Coronary artery (tissue), 2 donors: ENCODE measurements at regions not wholly inside any gene's neighbourhood (a gene's known extent, or its start where the extent isn't known, plus 50 kb on each side); places are given as distances from the start of the nearest gene placed in this dataset.

Experiments used
- DNase-seq: peaks from one replicate; pipeline ENCODE4 v3.0.0-alpha.2; 2017; ENCODE audit warnings: low spot score
- H3K27ac ChIP-seq, 2 donors: fragments of 200-600 bp; sonication (generic); one replicate each; pipeline ENCODE4 v1.5.1; 2016 to 2019
- H3K4me3 ChIP-seq: fragments of 200-600 bp; sonication (generic); 2 replicates; pipeline ENCODE4 v1.5.1; 2016; ENCODE audit warnings: mild to moderate bottlenecking, moderate library complexity
- CTCF ChIP-seq: fragments of 200-600 bp; sonication (generic); IDR thresholded peaks from one replicate; pipeline ENCODE4 v1.5.1; 2019; ENCODE audit warnings: antibody characterized with exemption

- Histone ChIP-seq H3K27ac (no peak overlapping the region), H3K4me3 (no peak overlapping the region)
- no peak for DNase-seq
- TF ChIP-seq CTCF, result no peak
Observed at GRCh38 chr5:98482321-98483300, 290.9 kb upstream of the RGMB start.

GRCh38 chr5:98483301-98483685 lies 290.2 kb upstream of the RGMB start:
- H3K27ac ChIP-seq, result no peak overlapping the region
- TF ChIP-seq CTCF, result no peak
- H3K4me3 ChIP-seq, result no peak overlapping the region
- no peak for DNase-seq

GRCh38 chr5:98489021-98489420 lies 284.4 kb upstream of the RGMB start:
- Histone ChIP-seq H3K27ac (no peak overlapping the region), H3K4me3 (no peak overlapping the region)
- no peak for DNase-seq
- TF ChIP-seq CTCF, result no peak

- no peak overlapping the region for H3K27ac ChIP-seq
- no peak overlapping the region for H3K4me3 ChIP-seq
- no peak for DNase-seq
- TF ChIP-seq CTCF, result no peak
Observed at GRCh38 chr5:98490348-98490747, 283.1 kb upstream of the RGMB start.

- no peak overlapping the region for H3K4me3 ChIP-seq
- no peak overlapping the region for H3K27ac ChIP-seq
- no peak for TF ChIP-seq CTCF
- DNase-seq, result no peak
Observed at GRCh38 chr5:98492258-98492657, 281.2 kb upstream of the RGMB start.

- H3K4me3 ChIP-seq, result no peak overlapping the region
- TF ChIP-seq CTCF, result no peak
- H3K27ac ChIP-seq, result no peak overlapping the region
- no peak for DNase-seq
Observed at GRCh38 chr5:98497418-98497817, 276.0 kb upstream of the RGMB start.

- H3K4me3 ChIP-seq, result no peak overlapping the region
- DNase-seq, result no peak
- no peak overlapping the region for H3K27ac ChIP-seq
- TF ChIP-seq CTCF, result no peak
Observed at GRCh38 chr5:98498028-98498427, 275.4 kb upstream of the RGMB start.
